HG03354 (cell line): ENCODE measurements at regions not wholly inside any gene's neighbourhood (a gene's known extent, or its start where the extent isn't known, plus 50 kb on each side); places are given as distances from the start of the nearest gene placed in this dataset.

Source experiments
- ATAC-seq: cut with Tn5 transposase; IDR thresholded peaks from one replicate; pipeline ENCODE4 v1.9.1; 2021; ENCODE audit warnings: mild to moderate bottlenecking; ENCODE audit not compliant: unreplicated experiment, poor library complexity, severe bottlenecking

DNA sequence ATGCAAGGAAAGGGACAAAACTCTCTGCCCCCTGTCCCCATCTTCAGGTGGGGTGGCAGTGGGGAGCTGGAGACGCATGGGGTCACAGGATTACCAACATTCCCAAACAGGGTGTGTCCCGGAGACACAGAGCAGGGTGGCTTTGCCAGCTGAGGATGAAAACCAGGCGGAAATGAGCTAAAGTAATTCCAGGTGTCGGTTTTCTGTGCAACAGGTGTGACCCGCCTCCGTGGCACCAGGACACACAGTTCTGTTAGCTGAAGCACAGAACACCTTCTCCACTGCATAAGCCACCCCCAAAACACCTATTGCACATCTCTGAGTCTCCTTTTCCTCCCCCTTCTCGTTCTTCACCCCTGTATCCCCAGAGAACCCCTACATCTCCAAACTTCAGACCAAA lies 122.7 kb upstream of the GLI2 start:
- no peak for ATAC-seq

DNA sequence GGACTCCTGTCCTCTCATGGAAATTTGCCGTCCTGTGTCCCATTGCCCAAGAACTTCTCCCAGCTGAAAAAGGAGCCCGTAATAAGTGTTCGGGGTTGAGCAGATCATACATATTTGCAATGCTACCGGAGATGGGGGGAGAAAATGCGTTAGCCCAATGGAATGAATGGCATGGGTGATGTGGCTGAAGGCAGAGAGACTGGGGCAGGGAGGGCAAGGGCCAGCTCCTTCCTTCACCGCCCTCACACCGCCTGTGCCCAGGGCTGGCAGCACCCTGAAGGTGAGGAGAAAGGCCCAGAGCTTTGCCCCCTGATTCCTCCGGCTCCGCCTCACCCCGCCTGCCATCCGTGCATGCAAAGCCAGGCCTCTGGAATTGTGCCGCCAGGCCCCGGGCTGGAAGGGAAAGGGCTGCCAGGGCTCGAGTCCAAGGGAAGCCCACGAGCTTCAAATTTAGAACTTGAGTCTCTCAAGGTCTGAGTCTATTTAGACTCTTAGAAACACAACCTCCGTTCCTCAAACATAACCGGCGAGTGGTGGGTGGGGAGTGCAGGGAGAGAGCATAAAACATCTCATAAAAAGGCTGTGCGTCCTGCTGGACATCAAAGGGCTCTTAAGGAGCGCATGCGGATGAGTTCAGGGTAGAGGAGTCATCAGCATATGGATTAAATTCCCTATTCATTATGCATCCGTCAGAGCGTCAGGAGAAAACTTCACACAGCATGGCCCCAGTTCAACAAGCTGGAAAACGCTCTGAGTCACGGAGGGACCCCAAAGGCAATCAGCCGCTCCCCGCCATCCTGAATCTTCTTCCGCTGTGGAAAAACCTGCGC lies 121.7 kb upstream of the GLI2 start:
- no peak for ATAC-seq

DNA sequence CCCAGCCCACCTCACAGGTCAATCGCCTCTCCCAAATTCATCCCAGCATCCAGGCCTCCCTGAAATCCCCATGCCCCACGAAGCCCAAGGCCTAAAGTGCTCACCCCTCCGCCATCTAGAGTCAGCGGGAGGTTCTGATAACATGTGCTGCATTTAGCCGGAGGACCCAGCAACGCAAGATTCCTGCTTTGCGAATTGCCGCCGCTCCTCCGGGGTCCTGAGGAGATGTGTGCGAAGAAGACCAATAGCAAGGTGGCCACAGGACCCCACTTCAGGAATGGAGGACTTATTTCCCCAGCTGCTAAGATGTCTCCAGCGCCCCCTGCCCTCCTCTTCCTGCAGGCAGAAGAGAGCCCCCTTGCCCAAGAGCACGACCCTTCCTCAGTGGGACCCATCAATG lies 120.8 kb upstream of the GLI2 start:
- ATAC-seq, result no peak

DNA sequence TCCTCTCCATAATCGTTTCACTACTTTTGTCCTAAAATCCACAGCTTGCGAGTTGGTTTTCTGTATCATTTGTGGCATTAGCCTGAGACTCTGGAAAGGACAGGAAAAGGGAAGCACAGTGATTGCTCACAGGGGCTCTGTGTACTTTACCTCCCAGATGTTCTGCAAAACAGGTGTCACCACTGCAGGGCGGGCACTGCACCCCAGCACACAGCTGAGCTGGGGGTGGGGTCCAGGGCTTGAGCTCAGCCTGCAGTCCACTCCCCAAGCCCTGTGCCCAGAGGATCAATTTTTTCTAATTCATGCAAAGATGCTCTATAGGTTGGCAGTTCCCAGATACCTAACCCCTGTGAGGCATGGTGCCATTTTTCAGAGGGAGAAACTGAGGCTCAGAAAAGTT lies 119.4 kb upstream of the GLI2 start:
- ATAC-seq, result no peak

DNA sequence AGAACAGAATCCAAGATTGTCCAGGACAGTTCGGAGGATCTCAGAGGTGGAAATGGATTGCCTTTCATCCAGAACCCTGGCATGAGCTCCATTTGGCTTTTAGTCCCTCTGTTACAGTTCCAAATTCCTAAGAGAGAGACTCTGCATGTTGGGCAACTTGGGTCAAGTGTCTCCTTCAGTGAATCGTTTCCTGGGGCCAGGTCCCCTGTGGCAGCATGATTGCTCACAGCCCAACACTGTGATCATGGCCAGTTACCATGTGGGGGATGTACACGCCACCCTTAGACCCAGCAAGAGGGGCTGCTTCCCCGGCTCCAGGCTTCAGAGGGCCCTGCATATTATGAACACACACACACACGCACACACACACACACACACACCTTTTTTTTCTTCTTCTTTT lies 118.6 kb upstream of the GLI2 start:
- ATAC-seq, result no peak

DNA sequence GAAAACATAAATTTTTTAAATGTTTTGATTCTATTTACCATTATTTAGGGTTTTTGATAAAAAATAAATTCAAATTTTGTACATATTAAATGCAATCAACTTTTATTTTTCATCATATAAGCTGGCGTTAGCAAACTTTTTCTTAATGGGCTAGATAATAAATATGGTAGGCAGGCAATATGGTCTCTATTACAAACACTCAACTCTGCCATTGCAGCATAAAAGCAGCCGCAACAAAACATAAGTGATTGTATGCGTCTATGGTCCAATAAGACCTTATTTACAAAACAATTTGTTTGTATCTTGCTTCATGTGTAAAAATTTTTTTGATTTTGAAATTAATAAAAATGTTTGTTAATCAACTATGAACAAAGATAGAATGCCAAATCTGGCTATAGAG lies 116.8 kb upstream of the GLI2 start:
- ATAC-seq, result no peak

DNA sequence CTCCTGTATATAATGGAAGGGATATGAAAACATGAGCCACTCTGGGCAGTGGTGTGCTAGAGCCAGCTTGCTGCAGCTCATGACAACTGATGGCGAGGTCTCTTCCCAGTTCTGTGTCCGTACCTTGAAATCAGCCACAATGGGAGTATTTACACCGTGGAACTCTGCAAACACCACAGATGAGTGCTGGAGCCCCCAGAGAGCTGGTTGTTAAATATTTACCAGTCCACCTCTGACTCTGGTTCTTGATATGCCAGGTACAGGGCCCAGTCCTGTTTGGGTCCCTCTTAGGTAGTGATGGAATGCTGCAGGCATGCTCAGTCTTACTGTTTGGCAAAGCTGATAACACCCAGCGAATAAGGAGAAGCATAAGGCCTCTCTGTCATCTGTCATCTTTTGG lies 116.1 kb upstream of the GLI2 start:
- ATAC-seq, result no peak

DNA sequence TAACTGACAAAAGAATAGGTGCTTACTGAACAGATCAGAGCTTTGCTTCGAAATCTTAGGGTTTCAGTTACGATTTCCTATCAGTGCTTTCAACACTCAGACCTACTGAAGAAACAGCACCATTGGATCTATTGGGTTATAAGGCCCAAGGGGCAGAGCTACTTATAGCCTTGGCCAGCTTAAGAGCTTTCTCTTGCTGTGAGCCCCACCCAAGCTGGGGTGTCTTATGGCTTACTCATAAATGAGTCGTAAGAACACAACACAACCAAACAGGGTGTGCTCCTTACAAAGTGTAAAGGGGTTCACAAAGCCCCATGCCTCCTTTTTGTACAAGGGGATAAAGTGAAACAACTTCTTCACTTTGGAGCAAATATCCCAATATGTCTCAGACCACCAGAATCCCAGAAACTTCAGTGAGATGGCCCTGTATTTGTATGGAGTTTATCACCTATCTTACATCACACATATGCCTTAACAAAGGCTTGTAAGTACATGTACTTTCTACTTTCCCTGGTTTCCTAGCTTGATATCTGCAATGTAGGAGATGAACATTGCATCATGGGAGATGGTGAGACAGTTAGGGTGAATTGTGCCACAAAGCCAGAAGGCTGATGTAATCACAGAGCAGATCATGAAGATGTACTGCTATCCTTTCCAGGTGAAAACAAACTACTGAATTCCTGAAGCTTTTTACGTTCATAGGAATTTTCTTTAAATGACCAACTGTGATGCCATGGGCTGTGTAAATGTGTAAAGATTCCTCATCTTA lies 115.5 kb upstream of the GLI2 start:
- ATAC-seq, result no peak

DNA sequence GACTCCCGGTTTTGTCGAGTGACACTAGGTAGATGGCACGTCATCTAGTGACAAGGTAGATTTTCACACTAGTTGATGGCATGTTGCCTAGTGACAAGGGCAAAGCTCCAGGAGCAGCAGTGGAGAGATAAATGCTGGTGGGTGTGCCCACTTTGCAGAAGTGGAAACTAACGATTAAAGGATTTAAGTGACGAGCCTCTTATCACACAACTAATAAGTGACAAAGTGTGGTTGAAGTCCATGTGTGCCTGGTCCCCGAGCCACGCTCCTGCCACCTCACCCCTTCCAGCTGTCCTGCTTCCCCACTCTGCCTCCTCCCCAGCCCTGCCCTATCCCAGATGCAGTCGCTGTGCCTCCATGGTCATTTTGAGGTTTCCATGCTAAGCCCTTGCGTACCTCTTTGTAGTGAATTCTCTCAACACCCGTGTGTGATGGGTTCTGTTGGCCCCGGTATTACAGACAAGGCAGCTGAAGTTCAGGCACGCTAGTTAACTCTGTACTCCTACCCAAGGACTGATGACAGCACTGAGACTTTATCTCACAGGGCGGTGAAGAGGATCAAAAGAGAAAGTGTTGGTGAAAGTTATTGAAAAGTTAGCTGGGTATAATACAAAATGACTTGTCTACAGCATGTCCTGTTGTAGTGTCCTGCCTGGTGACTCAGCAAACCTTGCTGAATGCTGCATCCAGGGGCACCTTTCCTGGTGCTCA lies 113.4 kb upstream of the GLI2 start:
- no peak for ATAC-seq

DNA sequence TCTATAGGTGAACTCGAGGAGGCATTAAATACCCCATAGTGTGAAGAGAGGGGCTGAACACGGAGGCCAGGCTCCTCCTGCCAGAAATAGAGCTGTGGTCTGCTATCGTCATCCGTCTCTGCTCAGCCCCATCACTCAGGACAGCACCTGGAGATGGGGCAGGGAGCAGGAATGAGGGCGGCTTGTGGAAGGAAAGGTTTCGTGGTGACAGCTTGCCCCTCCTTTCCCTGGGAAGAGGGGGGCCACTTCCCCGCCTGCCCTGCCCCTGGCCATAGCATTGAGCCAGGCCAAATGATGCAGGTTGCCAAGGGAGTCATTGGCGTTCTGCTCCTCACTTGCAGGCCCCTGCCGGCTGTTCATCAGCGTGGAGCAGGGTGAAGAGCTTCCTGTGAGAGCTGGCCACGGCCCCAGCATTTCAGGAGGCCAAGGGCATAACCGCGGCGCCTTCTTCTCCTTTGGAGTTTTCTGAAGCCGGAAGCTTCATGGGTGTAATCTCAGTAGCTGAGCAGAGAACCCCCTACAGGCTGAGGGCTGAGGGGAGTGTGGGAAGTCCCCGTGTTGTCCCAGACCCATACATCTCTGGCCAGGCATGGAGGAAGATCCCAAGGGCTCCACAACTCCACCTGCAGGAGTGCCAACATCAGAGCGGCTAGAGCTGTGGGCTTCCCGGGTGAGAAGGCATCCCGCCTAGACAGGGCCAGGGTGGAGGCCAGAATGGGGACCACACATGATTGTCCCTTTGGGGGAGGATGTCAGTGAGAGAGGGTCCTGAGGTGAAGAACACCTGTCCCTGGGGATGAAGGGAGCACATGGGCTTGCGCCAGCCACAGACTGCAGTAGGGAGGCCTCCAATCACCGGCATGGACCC lies 112.5 kb upstream of the GLI2 start:
- no peak for ATAC-seq

DNA sequence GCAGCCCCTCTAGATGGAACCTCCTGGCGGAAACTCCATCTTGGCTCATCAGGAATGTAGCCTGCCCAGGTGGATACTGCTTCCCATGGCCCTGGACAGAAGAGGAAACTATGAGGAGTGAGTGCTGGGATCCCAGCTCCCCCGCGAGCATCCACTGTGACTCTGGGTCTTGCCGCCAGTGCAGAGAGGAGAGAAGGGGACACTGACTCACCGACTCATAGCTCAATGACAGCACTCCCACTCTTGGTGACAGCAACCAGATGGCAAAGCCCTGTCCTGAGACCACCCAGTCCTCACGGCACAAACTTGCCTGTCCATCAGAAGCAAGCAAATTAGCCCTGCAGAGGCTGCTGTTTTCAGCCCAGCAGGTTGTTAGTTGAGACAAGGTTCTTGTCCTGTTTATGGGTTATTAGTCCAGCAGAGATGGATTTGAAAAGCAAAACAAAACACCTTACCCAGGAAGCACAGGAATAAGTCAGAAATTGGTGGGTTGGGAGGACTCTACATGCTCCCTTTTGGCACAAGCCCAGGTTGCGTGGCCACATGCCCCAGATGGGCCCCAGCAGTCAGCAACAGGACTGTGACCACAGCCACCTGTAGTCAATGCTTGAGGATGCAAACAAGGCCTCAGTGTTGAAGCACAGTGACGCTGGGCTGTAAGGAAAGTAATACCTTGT lies 111.5 kb upstream of the GLI2 start:
- no peak for ATAC-seq

DNA sequence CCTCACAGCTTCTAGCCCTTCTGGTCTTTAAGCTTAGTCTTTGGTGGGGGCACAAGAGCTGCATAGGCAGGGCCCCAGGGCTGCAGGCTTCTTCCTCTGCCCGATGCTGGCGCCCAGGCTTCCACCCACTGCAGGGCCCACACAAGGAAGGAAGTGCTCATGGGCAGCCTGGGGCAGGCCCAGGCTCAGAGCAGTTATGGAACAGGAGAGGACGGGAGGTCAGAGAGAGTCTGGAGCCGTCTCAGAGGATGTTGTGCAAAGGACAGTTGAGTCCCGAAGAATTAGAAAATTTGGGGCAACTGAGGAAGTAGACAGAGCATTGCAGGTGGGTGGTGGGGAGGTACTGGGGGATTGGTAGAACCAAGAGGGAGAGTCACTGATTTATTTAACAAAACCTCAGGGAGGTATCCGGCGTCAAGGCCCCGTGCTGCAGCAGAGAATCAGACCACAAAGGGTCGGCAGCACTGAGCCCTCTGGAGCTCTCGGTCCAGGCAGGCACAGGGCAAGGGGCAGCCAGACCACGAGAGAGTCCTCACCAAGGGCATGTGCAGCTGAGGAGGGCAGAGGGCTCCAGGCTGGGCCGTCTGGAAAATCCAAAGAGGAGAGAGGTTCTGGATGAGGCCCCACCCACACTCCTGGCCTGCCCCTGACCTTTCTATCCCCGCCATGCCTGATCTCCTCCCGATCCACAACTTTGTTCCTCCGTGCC lies 110.8 kb upstream of the GLI2 start:
- no peak for ATAC-seq

DNA sequence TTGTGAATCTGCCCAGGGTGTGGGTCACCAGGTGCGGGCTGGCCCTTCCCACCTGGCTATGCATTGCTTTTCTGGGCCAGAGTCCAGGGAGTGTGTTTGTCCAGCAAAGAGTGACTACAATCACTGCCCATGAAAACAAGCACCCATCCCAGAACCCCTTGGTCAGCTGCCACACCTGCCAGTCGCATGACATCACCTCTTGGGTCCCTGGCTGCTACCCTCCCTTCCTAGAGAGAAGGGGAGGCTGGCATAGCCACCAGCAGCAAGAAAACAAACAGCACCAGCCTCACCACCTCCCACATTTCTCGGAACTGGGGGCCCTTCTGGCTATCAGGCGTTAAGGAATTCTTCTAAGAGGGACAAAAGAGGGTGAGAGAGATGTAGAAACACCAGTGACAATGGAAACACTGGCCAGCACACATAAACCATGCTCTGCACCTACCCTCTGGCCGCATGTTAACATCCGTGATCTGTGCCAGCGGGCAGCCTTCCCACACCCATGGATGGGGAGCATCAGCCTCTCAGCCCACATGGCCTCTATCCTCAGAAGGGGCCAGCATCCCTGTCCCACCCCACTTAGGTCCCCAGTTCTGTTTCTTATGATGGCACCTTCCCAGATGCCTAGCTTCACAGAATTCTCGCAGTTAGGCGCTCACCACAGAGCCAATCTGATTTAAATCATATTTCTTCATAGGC lies 109.7 kb upstream of the GLI2 start:
- no peak for ATAC-seq

DNA sequence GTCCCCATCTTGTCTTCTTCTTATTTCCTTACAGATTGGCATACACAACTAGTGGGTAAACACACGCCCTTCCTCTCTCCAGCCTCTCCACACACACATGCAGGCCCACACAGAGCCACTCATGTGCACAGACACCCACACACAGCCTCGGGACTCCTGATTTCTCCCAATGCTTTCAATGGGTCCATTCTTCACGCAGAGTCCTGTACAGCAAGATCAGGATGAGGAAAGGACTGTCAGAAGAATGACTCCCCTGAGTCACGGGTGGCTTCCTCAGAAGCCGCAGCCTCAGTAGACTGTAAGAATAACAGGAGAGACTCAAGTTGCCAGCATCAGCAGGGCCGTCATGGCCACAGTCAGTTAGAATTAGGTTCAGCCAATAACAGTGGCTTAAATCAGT lies 109.1 kb upstream of the GLI2 start:
- ATAC-seq, result no peak

DNA sequence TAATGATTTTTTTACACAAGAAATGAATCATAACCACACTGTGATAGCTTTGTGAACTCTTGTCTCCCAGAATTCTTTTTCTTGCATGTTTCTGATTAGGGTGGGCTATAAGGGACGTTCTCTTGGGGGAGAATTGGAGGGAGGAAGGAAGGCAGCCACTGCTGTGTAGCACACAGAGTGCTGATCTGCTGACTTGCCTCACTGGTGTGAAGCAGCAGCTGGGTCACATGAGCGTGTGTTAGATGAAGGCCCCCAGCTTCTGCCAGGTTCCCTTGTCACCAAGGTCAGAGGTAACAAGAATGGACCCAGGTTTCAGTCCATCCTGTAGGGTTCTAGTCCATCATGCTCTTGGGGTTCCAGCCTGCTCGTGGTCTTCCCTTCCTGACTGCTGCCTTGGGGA lies 107.4 kb upstream of the GLI2 start:
- no peak for ATAC-seq

DNA sequence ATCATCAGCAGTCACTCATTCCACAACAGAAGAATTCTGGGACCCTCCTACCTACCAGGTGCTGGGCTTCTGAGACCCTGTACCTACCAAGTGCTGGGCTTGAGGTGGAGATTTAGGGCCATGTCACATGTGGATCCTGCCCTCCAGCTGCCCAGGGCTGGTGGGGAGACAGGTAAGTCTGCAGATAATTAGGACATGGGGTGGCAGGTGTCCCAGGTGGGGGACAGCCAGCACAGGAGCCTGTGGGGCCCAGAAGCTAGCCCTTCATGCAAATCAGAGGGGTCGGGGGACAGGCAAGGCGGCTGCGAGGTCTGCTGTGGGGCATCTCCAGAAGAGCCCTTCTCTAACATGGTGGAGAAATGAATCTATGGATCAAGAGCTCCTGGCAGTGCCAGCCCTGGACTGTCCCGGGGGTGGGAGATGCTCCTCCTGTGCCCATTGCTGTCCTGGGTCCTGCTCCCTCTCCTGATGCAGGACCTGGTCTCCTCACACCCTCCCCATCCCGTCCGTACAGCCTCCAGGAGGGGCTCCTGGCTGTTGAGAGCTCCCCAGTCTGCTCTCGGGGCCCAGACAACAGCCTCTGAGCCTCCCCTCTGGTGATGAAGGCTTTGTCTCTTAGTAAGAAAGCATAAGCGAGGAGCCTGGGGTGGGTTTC lies 106.3 kb upstream of the GLI2 start:
- no peak for ATAC-seq

DNA sequence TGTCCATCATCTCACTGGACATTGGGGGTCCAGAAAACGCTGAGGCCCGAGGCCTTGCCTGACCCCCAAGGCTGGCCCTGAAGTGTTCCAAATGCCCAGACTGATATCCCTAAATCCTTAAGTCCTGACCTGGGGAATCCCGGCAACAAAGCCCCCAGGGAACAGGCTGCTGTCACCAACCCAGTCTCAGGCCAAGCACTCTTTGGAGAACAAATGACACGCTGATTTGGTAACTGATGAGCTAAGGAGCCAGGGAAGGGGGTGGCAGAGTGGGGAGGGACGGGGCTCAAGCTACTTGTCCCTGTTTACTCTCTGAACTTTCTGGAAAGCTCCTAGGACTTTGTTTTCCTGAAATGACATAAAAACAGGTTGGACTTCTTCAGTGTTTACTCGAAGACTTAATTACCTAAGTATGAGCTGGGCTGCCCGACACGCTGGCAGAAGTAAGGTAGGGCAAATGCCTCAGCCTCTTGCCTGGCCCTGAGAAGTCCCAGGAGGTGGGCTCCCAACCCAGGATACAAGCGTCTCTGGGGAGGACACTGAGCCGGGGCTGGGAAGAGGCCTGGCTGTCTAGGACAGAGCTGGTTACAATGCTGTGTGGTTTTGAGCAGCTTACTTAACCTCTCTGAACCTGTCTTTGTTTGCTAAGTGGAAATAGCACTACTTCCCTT lies 105.5 kb upstream of the GLI2 start:
- no peak for ATAC-seq
